HEK293T (cell line): ENCODE measurements at regions not wholly inside any gene's neighbourhood (a gene's known extent, or its start where the extent isn't known, plus 50 kb on each side); places are given as distances from the start of the nearest gene placed in this dataset.

ENCODE experiments used
- FOXK2 ChIP-seq: fragments of 450-650 bp; IDR thresholded peaks from 2 replicates; pipeline ENCODE4 v1.6.1; 2016; ENCODE audit warnings: mild to moderate bottlenecking
- ZNF384 ChIP-seq: fragments of 450-650 bp; IDR thresholded peaks from 2 replicates; pipeline ENCODE4 v1.6.1; 2016

DNA sequence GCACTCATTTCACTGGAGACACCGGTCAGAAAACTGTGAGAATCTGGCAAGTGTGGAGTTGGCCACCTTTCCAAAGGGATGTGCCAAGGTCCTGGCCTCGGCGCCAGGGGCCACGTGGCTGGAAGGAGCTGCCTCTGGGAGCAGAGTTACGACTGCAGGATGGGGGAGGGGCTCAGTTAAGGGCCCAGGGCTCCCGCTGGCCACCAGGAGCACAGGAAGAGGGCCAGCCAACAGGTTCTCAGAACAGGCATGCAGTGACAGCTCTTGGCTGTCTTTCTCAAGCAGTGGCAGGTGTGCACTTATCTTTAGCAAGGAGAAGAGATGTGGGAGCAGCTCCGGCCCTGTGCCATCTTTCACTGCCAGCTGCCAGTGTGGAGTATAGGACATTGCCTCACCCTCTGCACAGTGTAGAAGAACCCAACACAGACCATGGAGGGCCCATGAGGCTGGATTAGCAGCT lies 115.9 kb upstream of the RBPJ start:
- TF ChIP-seq FOXK2 (no peak), ZNF384 (no peak)
